22Rv1 (cell line): ENCODE measurements at regions not wholly inside any gene's neighbourhood (a gene's known extent, or its start where the extent isn't known, plus 50 kb on each side); places are given as distances from the start of the nearest gene placed in this dataset.

Experiments
- CTCF ChIP-seq: fragments of 450-650 bp; IDR thresholded peaks from 2 replicates; pipeline ENCODE4 v1.5.1; 2017; ENCODE audit warnings: mild to moderate bottlenecking
- ZFX ChIP-seq: fragments of 450-650 bp; IDR thresholded peaks from 2 replicates; pipeline ENCODE4 v1.6.1; 2017; ENCODE audit warnings: antibody characterized with exemption, borderline replicate concordance

GRCh38 chr11:131309776-131310175 is 60.6 kb upstream of the NTM start:
- TF ChIP-seq CTCF (no peak), ZFX (no peak)
